Neural cell (in vitro differentiated cells): ENCODE measurements at regions not wholly inside any gene's neighbourhood (a gene's known extent, or its start where the extent isn't known, plus 50 kb on each side); places are given as distances from the start of the nearest gene placed in this dataset.

Experiments used
- H2AFZ ChIP-seq: fragments of 200-600, 300-800 bp; sonication (generic), shearing (Covaris generic); 2 replicates; pipeline ENCODE4 v1.6.0; 2014; ENCODE audit warnings: low read depth, mild to moderate bottlenecking, antibody characterized with exemption, low read length, moderate library complexity
- H3F3A ChIP-seq: fragments of 200-600 bp; shearing (Covaris generic); 2 replicates; pipeline ENCODE4 v1.6.1; 2016; ENCODE audit warnings: mild to moderate bottlenecking, moderate library complexity, mixed read lengths, antibody characterized with exemption, low read length; ENCODE audit not compliant: insufficient read depth, poor library complexity, severe bottlenecking
- H3K27ac ChIP-seq: fragments of 200-600, 300-800 bp; sonication (generic), shearing (Covaris generic); 2 replicates; pipeline ENCODE4 v1.5.1; 2014; ENCODE audit warnings: mild to moderate bottlenecking, low read length, moderate library complexity
- H3K27me3 ChIP-seq: fragments of 300-800, 200-600 bp; sonication (generic), shearing (Covaris generic); 2 replicates; pipeline ENCODE4 v1.6.0; 2014; ENCODE audit warnings: mild to moderate bottlenecking, low read depth, low read length, moderate library complexity; ENCODE audit not compliant: insufficient read depth
- H3K36me3 ChIP-seq: fragments of 300-800, 200-600 bp; sonication (generic), shearing (Covaris generic); 2 replicates; pipeline ENCODE4 v1.5.1; 2014; ENCODE audit warnings: mild to moderate bottlenecking, antibody characterized with exemption, low read length, moderate library complexity; ENCODE audit not compliant: insufficient read depth
- H3K4me2 ChIP-seq: fragments of 300-800, 200-600 bp; sonication (generic), shearing (Covaris generic); 2 replicates; pipeline ENCODE4 v1.6.0; 2014; ENCODE audit warnings: mild to moderate bottlenecking, low read length
- H3K4me3 ChIP-seq: fragments of 300-800, 200-600 bp; sonication (generic), shearing (Covaris generic); 2 replicates; pipeline ENCODE4 v1.5.1; 2014; ENCODE audit warnings: mild to moderate bottlenecking, low read length, moderate library complexity
- H3K79me2 ChIP-seq: fragments of 200-600 bp; shearing (Covaris generic); replicated peaks from 2 replicates; pipeline ENCODE4 v1.6.0; 2014; ENCODE audit warnings: mild to moderate bottlenecking, low read length, moderate library complexity; ENCODE audit not compliant: insufficient read depth
- H3K9ac ChIP-seq: fragments of 300-800, 200-600 bp; sonication (generic), shearing (Covaris generic); 2 replicates; pipeline ENCODE4 v1.6.1; 2016; ENCODE audit warnings: mild to moderate bottlenecking, low read length, mixed read lengths
- H3K9me2 ChIP-seq: fragments of 200-600 bp; shearing (Covaris generic); 2 replicates; pipeline ENCODE4 v1.6.1; 2016; ENCODE audit warnings: mild to moderate bottlenecking, low read length, mixed read lengths; ENCODE audit not compliant: insufficient read depth
- H3K9me3 ChIP-seq: fragments of 200-600, 300-800 bp; sonication (generic), shearing (Covaris generic); 2 replicates; pipeline ENCODE4 v1.6.1; 2016; ENCODE audit warnings: mild to moderate bottlenecking, mixed run types, low read length, moderate library complexity, mixed read lengths
- H4K20me1 ChIP-seq: fragments of 200-600 bp; shearing (Covaris generic); 2 replicates; pipeline ENCODE4 v1.6.1; 2016; ENCODE audit warnings: mild to moderate bottlenecking, mixed run types; ENCODE audit not compliant: insufficient read depth
- EP300 ChIP-seq: fragments of 450-650 bp; conservative IDR thresholded peaks from 2 replicates; pipeline ENCODE4 v1.6.1; 2014; ENCODE audit warnings: antibody characterized with exemption, mild to moderate bottlenecking, moderate library complexity; ENCODE audit not compliant: poor library complexity, severe bottlenecking
- EZH2 ChIP-seq: fragments of 200-600, 300-800 bp; shearing (Covaris generic), sonication (generic); IDR thresholded peaks from 2 replicates; pipeline ENCODE4 v1.6.1; 2014; ENCODE audit warnings: antibody characterized with exemption, low read length, borderline replicate concordance, mild to moderate bottlenecking; ENCODE audit not compliant: insufficient read depth, poor library complexity, severe bottlenecking
- MXI1 ChIP-seq: fragments of 450-650 bp; conservative IDR thresholded peaks from 2 replicates; pipeline ENCODE4 v1.6.1; 2014; ENCODE audit warnings: antibody characterized with exemption, mild to moderate bottlenecking; ENCODE audit not compliant: poor library complexity, severe bottlenecking
- POLR2AphosphoS5 ChIP-seq: IDR thresholded peaks from 2 replicates; pipeline ENCODE4 v1.6.1; 2012
- RAD21 ChIP-seq: fragments of 450-650 bp; conservative IDR thresholded peaks from 2 replicates; pipeline ENCODE4 v1.6.1; 2014; ENCODE audit warnings: antibody characterized with exemption, mild to moderate bottlenecking, moderate library complexity
- SMC3 ChIP-seq: fragments of 450-650 bp; conservative IDR thresholded peaks from 2 replicates; pipeline ENCODE4 v1.6.1; 2014; ENCODE audit warnings: antibody characterized with exemption, mild to moderate bottlenecking, moderate library complexity; ENCODE audit not compliant: poor library complexity
- TAF1 ChIP-seq: IDR thresholded peaks from 2 replicates; pipeline ENCODE4 v1.6.1; 2012; ENCODE audit warnings: low read depth
- TF ChIP-seq, protein P1 (sequence below): IDR thresholded peaks from 2 replicates; pipeline ENCODE4 v1.6.1; 2012; ENCODE audit warnings: borderline replicate concordance
- TF ChIP-seq, protein P2 (sequence below): fragments of 450-650 bp; IDR thresholded peaks from 2 replicates; pipeline ENCODE4 v1.5.1; 2014; ENCODE audit warnings: antibody characterized with exemption, mild to moderate bottlenecking, moderate library complexity; ENCODE audit not compliant: poor library complexity, severe bottlenecking

DNA sequence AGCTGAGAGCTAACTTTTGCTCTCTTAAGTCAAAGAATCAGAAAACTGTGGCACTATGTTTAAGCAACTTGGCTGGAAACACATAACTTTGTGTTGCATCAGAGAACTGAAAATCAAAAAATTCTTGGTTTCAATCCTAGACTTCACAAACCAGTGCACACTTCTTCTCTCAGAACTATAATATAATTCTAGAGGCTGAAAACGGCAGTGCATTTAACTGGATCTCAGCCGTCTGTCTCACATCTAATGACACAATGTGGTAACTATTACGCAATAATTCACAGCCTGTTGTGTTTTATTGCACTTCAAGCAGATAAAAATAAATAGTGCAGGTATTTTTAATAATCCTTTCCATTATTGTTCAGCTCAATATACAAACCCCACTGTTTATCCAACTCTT lies 260.6 kb upstream of the DIAPH2 start:
- no peak for TF ChIP-seq RAD21
- no peak for TF ChIP-seq TAF1
- TF ChIP-seq SMC3: no peak
- TF ChIP-seq POLR2AphosphoS5: no peak
- TF ChIP-seq MXI1: no peak
- TF ChIP-seq EP300: no peak
- TF ChIP-seq, protein P1, sequence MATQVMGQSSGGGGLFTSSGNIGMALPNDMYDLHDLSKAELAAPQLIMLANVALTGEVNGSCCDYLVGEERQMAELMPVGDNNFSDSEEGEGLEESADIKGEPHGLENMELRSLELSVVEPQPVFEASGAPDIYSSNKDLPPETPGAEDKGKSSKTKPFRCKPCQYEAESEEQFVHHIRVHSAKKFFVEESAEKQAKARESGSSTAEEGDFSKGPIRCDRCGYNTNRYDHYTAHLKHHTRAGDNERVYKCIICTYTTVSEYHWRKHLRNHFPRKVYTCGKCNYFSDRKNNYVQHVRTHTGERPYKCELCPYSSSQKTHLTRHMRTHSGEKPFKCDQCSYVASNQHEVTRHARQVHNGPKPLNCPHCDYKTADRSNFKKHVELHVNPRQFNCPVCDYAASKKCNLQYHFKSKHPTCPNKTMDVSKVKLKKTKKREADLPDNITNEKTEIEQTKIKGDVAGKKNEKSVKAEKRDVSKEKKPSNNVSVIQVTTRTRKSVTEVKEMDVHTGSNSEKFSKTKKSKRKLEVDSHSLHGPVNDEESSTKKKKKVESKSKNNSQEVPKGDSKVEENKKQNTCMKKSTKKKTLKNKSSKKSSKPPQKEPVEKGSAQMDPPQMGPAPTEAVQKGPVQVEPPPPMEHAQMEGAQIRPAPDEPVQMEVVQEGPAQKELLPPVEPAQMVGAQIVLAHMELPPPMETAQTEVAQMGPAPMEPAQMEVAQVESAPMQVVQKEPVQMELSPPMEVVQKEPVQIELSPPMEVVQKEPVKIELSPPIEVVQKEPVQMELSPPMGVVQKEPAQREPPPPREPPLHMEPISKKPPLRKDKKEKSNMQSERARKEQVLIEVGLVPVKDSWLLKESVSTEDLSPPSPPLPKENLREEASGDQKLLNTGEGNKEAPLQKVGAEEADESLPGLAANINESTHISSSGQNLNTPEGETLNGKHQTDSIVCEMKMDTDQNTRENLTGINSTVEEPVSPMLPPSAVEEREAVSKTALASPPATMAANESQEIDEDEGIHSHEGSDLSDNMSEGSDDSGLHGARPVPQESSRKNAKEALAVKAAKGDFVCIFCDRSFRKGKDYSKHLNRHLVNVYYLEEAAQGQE: no peak
- TF ChIP-seq, protein P2, sequence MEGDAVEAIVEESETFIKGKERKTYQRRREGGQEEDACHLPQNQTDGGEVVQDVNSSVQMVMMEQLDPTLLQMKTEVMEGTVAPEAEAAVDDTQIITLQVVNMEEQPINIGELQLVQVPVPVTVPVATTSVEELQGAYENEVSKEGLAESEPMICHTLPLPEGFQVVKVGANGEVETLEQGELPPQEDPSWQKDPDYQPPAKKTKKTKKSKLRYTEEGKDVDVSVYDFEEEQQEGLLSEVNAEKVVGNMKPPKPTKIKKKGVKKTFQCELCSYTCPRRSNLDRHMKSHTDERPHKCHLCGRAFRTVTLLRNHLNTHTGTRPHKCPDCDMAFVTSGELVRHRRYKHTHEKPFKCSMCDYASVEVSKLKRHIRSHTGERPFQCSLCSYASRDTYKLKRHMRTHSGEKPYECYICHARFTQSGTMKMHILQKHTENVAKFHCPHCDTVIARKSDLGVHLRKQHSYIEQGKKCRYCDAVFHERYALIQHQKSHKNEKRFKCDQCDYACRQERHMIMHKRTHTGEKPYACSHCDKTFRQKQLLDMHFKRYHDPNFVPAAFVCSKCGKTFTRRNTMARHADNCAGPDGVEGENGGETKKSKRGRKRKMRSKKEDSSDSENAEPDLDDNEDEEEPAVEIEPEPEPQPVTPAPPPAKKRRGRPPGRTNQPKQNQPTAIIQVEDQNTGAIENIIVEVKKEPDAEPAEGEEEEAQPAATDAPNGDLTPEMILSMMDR: no peak
- TF ChIP-seq EZH2: no peak
- H3K27ac ChIP-seq: no peak overlapping the region
- no peaks in the 10 kb centered on the region for H3K36me3 ChIP-seq
- no peak overlapping the region for H3K4me2 ChIP-seq
- no peak overlapping the region for H3K9ac ChIP-seq
- no peak overlapping the region for H2AFZ ChIP-seq
- no peaks in the 10 kb centered on the region for H3K79me2 ChIP-seq
- no peaks in the 10 kb centered on the region for H3K9me2 ChIP-seq
- no peaks in the 10 kb centered on the region for H3K9me3 ChIP-seq
- no peak overlapping the region for H3K4me3 ChIP-seq
- no peaks in the 10 kb centered on the region for H3F3A ChIP-seq
- no peaks in the 10 kb centered on the region for H3K27me3 ChIP-seq
- no peaks in the 10 kb centered on the region for H4K20me1 ChIP-seq

- Histone ChIP-seq H3K79me2 (no peaks in the 10 kb centered on the region), H3K9ac (no peak overlapping the region), H3F3A (no peaks in the 10 kb centered on the region), H2AFZ (no peak overlapping the region), H3K4me3 (no peak overlapping the region), H4K20me1 (no peaks in the 10 kb centered on the region), H3K27ac (no peak overlapping the region), H3K4me2 (no peak overlapping the region), H3K27me3 (no peaks in the 10 kb centered on the region), H3K36me3 (no peaks in the 10 kb centered on the region), H3K9me2 (no peaks in the 10 kb centered on the region), H3K9me3 (no peaks in the 10 kb centered on the region)
- TF ChIP-seq EP300 (no peak), EZH2 (no peak), POLR2AphosphoS5 (no peak), MXI1 (no peak), SMC3 (no peak)
- TF ChIP-seq, protein P2: no peak
Measured at GRCh38 chrX:96425200-96425599, 259.4 kb upstream of the DIAPH2 start.
